Prostate gland (tissue), 2 donors: ENCODE measurements at regions not wholly inside any gene's neighbourhood (a gene's known extent, or its start where the extent isn't known, plus 50 kb on each side); places are given as distances from the start of the nearest gene placed in this dataset.

ENCODE experiments used
- POLR2AphosphoS5 ChIP-seq: sonication (generic); formaldehyde crosslinking; IDR thresholded peaks from one replicate; pipeline ENCODE4 v1.6.1; 2017; ENCODE audit warnings: antibody characterized with exemption
- TF ChIP-seq, protein P1 (sequence below), 4 experiments: fragments of 200-600 bp in 2 of 4; fragments of 450-650 bp in 2 of 4; sonication (generic) in 2 of 4; IDR thresholded peaks; 1 replicate in 3 of 4; 2 replicates in 1 of 4; pipeline ENCODE4 v1.5.1; 2016 to 2019; ENCODE audit warnings: antibody characterized with exemption in 4 of 4, mild to moderate bottlenecking in 2 of 4, moderate library complexity in 2 of 4

DNA sequence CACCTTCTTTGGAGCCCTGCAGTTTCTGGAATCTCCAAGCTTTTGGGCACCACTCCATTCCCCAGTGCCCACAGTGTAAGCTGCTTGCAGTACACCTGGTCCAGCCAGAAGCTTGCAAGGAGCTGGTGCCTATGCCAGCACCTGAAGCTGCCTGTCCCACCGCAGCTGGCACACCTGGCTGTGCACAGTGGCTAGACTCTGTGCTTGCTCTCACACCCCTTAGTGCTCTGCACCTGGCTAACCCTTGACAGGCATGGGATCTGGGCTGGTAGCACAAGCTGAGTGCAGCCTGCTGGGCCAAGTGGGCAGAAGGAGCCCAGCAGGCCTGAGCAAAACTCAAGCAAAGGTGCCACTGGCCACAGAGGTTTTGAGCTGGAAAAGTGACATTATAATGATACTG lies 183.8 kb upstream of the MC4R start:
- TF ChIP-seq, protein P1, sequence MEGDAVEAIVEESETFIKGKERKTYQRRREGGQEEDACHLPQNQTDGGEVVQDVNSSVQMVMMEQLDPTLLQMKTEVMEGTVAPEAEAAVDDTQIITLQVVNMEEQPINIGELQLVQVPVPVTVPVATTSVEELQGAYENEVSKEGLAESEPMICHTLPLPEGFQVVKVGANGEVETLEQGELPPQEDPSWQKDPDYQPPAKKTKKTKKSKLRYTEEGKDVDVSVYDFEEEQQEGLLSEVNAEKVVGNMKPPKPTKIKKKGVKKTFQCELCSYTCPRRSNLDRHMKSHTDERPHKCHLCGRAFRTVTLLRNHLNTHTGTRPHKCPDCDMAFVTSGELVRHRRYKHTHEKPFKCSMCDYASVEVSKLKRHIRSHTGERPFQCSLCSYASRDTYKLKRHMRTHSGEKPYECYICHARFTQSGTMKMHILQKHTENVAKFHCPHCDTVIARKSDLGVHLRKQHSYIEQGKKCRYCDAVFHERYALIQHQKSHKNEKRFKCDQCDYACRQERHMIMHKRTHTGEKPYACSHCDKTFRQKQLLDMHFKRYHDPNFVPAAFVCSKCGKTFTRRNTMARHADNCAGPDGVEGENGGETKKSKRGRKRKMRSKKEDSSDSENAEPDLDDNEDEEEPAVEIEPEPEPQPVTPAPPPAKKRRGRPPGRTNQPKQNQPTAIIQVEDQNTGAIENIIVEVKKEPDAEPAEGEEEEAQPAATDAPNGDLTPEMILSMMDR (IDR thresholded peaks at IDR 0.05) = no peak
- TF ChIP-seq POLR2AphosphoS5 = no peak
